GM12878 (cell line): ENCODE measurements at regions not wholly inside any gene's neighbourhood (a gene's known extent, or its start where the extent isn't known, plus 50 kb on each side); places are given as distances from the start of the nearest gene placed in this dataset.

ENCODE experiments used
- ATAC-seq: fragments of 200-7000 bp; cut with Tn5 transposase; 3 replicates; pipeline ENCODE4 v1.9.1; 2020; ENCODE audit warnings: mild to moderate bottlenecking, moderate library complexity
- BruUV-seq: library from RNA; stranded (reverse); fragments of 400-500 nt; replicated peaks from 2 replicates; lab custom pipeline; 2021; lab: Mats Ljungman, UMichigan
- CTCF ChIA-PET: fragments of 300-600 bp; sonication (Branson Sonifier 250); formaldehyde crosslinking; extraction: SDS; loops from one replicate; lab custom pipeline; 2021; ENCODE audit warnings: inconsistent platforms; lab: Yijun Ruan, JAX
- POLR2A ChIA-PET: fragments of 350-600 bp; formaldehyde crosslinking; extraction: SDS; loops from one replicate; lab custom pipeline; 2021; ENCODE audit warnings: inconsistent platforms; lab: Charles Lee
- RAD21 ChIA-PET: fragments of 300-600 bp; sonication (Branson Sonifier 250); formaldehyde crosslinking; loops from one replicate; lab custom pipeline; 2023; ENCODE audit warnings: antibody characterized with exemption; ENCODE audit not compliant: unreplicated experiment; lab: Charles Lee
- SMC1A ChIA-PET: fragments of 300-600 bp; sonication (Branson Sonifier 250); formaldehyde crosslinking; loops from one replicate; lab custom pipeline; 2023; ENCODE audit not compliant: unreplicated experiment, uncharacterized antibody; lab: Charles Lee
- DNase-seq: peaks from one replicate; pipeline ENCODE4 v3.0.0-alpha.2; 2011; ENCODE audit warnings: low read depth, low spot score
- FAIRE-seq: peaks from 3 replicates; lab custom pipeline; 2011; peaks lifted over from hg19 to GRCh38; lab: Jason Lieb, UNC
- H2AFZ ChIP-seq: 2 replicates; pipeline ENCODE4 v1.6.0; 2011; ENCODE audit warnings: low read depth, low read length, control low read depth; ENCODE audit not compliant: control insufficient read depth
- H3K27ac ChIP-seq: 2 replicates; pipeline ENCODE4 v1.5.1; 2011; ENCODE audit warnings: control low read depth; ENCODE audit not compliant: control insufficient read depth, insufficient read depth
- H3K27me3 ChIP-seq, 2 experiments: replicated peaks in 1 of 2; 2 replicates each; pipeline versions ENCODE4 v1.6.0 to v1.6.1; 2011; ENCODE audit warnings: low read length in 1 of 2; ENCODE audit not compliant: control insufficient read depth in 2 of 2, insufficient read depth in 2 of 2
- H3K36me3 ChIP-seq, 2 experiments: 2 replicates each; pipeline ENCODE4 v1.5.1; 2011; ENCODE audit warnings: low read length in 1 of 2; ENCODE audit not compliant: control insufficient read depth in 2 of 2, insufficient read depth in 2 of 2
- H3K4me1 ChIP-seq: 2 replicates; pipeline ENCODE4 v1.6.1; 2011; ENCODE audit warnings: mild to moderate bottlenecking, low read length, moderate library complexity, mixed read lengths; ENCODE audit not compliant: control insufficient read depth, insufficient read depth
- H3K4me2 ChIP-seq: 2 replicates; pipeline ENCODE4 v1.6.0; 2011; ENCODE audit warnings: control low read depth; ENCODE audit not compliant: control insufficient read depth, insufficient read depth
- H3K4me3 ChIP-seq: fragments of 200-600 bp; sonication (generic); 2 replicates; pipeline ENCODE4 v1.5.1; 2016
- H3K79me2 ChIP-seq: 2 replicates; pipeline ENCODE4 v1.6.0; 2011; ENCODE audit warnings: low read length; ENCODE audit not compliant: control insufficient read depth, insufficient read depth
- H3K9ac ChIP-seq: 2 replicates; pipeline ENCODE4 v1.8.0; 2011; ENCODE audit warnings: low read length, control low read depth, mixed read lengths; ENCODE audit not compliant: control insufficient read depth, insufficient read depth
- H3K9me3 ChIP-seq: replicated peaks from 3 replicates; pipeline ENCODE4 v1.5.1; 2011; ENCODE audit warnings: mild to moderate bottlenecking, low read length; ENCODE audit not compliant: control insufficient read depth, insufficient read depth
- H4K20me1 ChIP-seq: 2 replicates; pipeline ENCODE4 v1.6.0; 2011; ENCODE audit not compliant: control insufficient read depth, insufficient read depth
- BCLAF1 ChIP-seq: fragments of 450-650 bp; IDR thresholded peaks from 2 replicates; pipeline ENCODE4 v1.6.1; 2017; ENCODE audit warnings: antibody characterized with exemption, mild to moderate bottlenecking, moderate library complexity
- DPF2 ChIP-seq: fragments of 450-650 bp; IDR thresholded peaks from 2 replicates; pipeline ENCODE4 v1.6.1; 2017; ENCODE audit warnings: mild to moderate bottlenecking
- ELK1 ChIP-seq: IDR thresholded peaks from 2 replicates; pipeline ENCODE4 v1.6.1; 2012; ENCODE audit warnings: low read depth, low read length, improper control_type of control experiment
- ETV6 ChIP-seq, 2 experiments: fragments of 450-650 bp in 1 of 2; IDR thresholded peaks in 1 of 2; conservative IDR thresholded peaks in 1 of 2; 2 replicates each; pipeline ENCODE4 v1.6.1; 2014; ENCODE audit warnings: antibody characterized with exemption in 1 of 2, borderline replicate concordance in 1 of 2, low read depth in 1 of 2, mild to moderate bottlenecking in 1 of 2, moderate library complexity in 1 of 2
- GABPA ChIP-seq: IDR thresholded peaks from 2 replicates; pipeline ENCODE4 v1.6.1; 2014; ENCODE audit warnings: antibody characterized with exemption, low read depth, mild to moderate bottlenecking, inconsistent platforms
- MLLT1 ChIP-seq: fragments of 450-650 bp; IDR thresholded peaks from 2 replicates; pipeline ENCODE4 v1.6.1; 2016; ENCODE audit warnings: mild to moderate bottlenecking
- NFYA ChIP-seq: IDR thresholded peaks from 2 replicates; pipeline ENCODE4 v1.6.1; 2011; ENCODE audit warnings: low read depth, mild to moderate bottlenecking, low read length, improper control_type of control experiment, borderline replicate concordance
- RAD21 ChIP-seq: IDR thresholded peaks from 2 replicates; pipeline ENCODE4 v1.6.1; 2011; ENCODE audit warnings: mild to moderate bottlenecking, low read depth, low read length, moderate library complexity; ENCODE audit not compliant: insufficient read depth
- USF2 ChIP-seq: IDR thresholded peaks from 2 replicates; pipeline ENCODE4 v1.6.1; 2011; ENCODE audit warnings: low read depth, low read length, improper control_type of control experiment, borderline replicate concordance
- YY1 ChIP-seq: IDR thresholded peaks from 2 replicates; pipeline ENCODE4 v1.6.1; 2011; ENCODE audit warnings: low read depth, mild to moderate bottlenecking, low read length
- ZBTB4 ChIP-seq: fragments of 450-650 bp; formaldehyde crosslinking; IDR thresholded peaks from 2 replicates; pipeline ENCODE4 v1.4.0; 2022; ENCODE audit warnings: mild to moderate bottlenecking, moderate library complexity
- ZNF622 ChIP-seq: fragments of 450-650 bp; IDR thresholded peaks from 2 replicates; pipeline ENCODE4 v1.6.1; 2017; ENCODE audit warnings: mild to moderate bottlenecking, inconsistent platforms
- ZZZ3 ChIP-seq: IDR thresholded peaks from 2 replicates; pipeline ENCODE4 v1.6.1; 2011; ENCODE audit warnings: low read depth; ENCODE audit not compliant: control insufficient read depth, insufficient read length
- WGBS: methylation state at CpG from one replicate; pipeline ENCODE4 v1.1.6; 2016; ENCODE audit warnings: low lambda C conversion rate; ENCODE audit not compliant: insufficient replicate concordance, insufficient coverage; ENCODE audit errors: missing lambda C conversion rate; 5-methylcytosine and 5-hydroxymethylcytosine counted together
- in situ Hi-C: fragments of 300-500 bp; cut with MboI; formaldehyde crosslinking; loops from 9 replicates; pipeline ENCODE4 v1.14.3; 2018; ENCODE audit warnings: mixed read lengths
- intact Hi-C: fragments of 100-400 bp; cut with micrococcal nuclease; formaldehyde crosslinking; loops from one replicate; pipeline ENCODE4 v1.14.2; 2022; ENCODE audit not compliant: unreplicated experiment

GRCh38 chr10:113259576-113260226, 293.2 kb upstream of the HABP2 start (continued):
- TF ChIP-seq ELK1 (no peak), ETV6 (conservative IDR thresholded peaks at IDR 0.05 in 1 of 2, IDR thresholded peaks at IDR 0.05 in 1 of 2; ENCODE audit: borderline replicate concordance in 1 of 2, low read depth in 1 of 2) (no peak), DPF2 (no peak), BCLAF1 (no peak), GABPA (no peak), YY1 (no peak), USF2 (no peak)
- TF ChIP-seq, all 136 proteins: peak for 0

- in situ Hi-C loops (no loop called here), intact Hi-C loops (loop anchor here (10.0 kb wide), 1 partner anchor 536 kb away; no protein-coding TSS in a partner anchor)
- no peak overlapping the region for H3K9ac ChIP-seq
- no peaks in the 10 kb centered on the region for H3K36me3 ChIP-seq
- ChIA-PET RAD21 (no interaction called here), POLR2A (no interaction called here), CTCF (no interaction called here), SMC1A (no interaction called here)
- no peak overlapping the region for H3K4me3 ChIP-seq
- BruUV-seq, result no TSS peak
- H3K79me2 ChIP-seq, result no peaks in the 10 kb centered on the region
- H3K27ac ChIP-seq, result no peak overlapping the region
- FAIRE-seq (no peak), DNase-seq (no peak), ATAC-seq (no peak)
- H3K4me2 ChIP-seq, result no peak overlapping the region
- H2AFZ ChIP-seq, result no peak overlapping the region
- H3K9me3 ChIP-seq, result no peaks in the 10 kb centered on the region
- H3K27me3 ChIP-seq, result peaks cover 0 to 1% of the 10 kb centered on the region in 2 experiments; a peak in 1 of 4 replicates
- H4K20me1 ChIP-seq, result no peaks in the 10 kb centered on the region
- WGBS, result 10% methylated on average over 9 of the region's 10 CpGs
- no peaks in the 10 kb centered on the region for H3K4me1 ChIP-seq
- no peak for TF ChIP-seq MLLT1
- TF ChIP-seq ZNF622, result no peak
- no peak for TF ChIP-seq NFYA
- no peak for TF ChIP-seq ZZZ3
- no peak for TF ChIP-seq RAD21
- TF ChIP-seq ZBTB4 (CRISPR knock-in tag), result no peak
Measured at GRCh38 chr10:113261161-113261560, 291.7 kb upstream of the HABP2 start.
